ENCODE measurements at regions not wholly inside any gene's neighbourhood (a gene's known extent, or its start where the extent isn't known, plus 50 kb on each side); places are given as distances from the start of the nearest gene placed in this dataset.

- H3K4me3 Mint-ChIP-seq: no peak overlapping the region
- H3K27ac Mint-ChIP-seq: no peak overlapping the region
- no peaks in the 10 kb centered on the region for H3K36me3 Mint-ChIP-seq (ENCODE audit: low read depth)
- peaks cover 7% of the 10 kb centered on the region for H3K9me3 Mint-ChIP-seq
- no peaks in the 10 kb centered on the region for H3K27me3 Mint-ChIP-seq
- ChIA-PET POLR2A (no interaction called here), CTCF (no interaction called here)
- no peaks in the 10 kb centered on the region for H3K4me1 Mint-ChIP-seq
- no peak for DNase-seq
These were observed 407.7 kb upstream of the IRX1 start for GRCh38 chr5:3187771-3188425.

- Mint-ChIP-seq H3K9me3 (peaks cover 7% of the 10 kb centered on the region), H3K4me3 (no peak overlapping the region), H3K36me3 (ENCODE audit: low read depth) (no peaks in the 10 kb centered on the region), H3K4me1 (no peaks in the 10 kb centered on the region), H3K27me3 (no peaks in the 10 kb centered on the region), H3K27ac (no peak overlapping the region)
- POLR2A ChIA-PET: no interaction called here
- CTCF ChIA-PET: no interaction called here
- DNase-seq: no peak
These were observed 408.8 kb upstream of the IRX1 start for GRCh38 chr5:3186736-3187405.

GRCh38 chr5:3186156-3186555, 409.5 kb upstream of the IRX1 start:
- no peak for DNase-seq
- CTCF ChIA-PET: no interaction called here

GRCh38 chr5:3185488-3185887, 410.1 kb upstream of the IRX1 start:
- Mint-ChIP-seq H3K27me3 (no peaks in the 10 kb centered on the region), H3K9me3 (peaks cover 10% of the 10 kb centered on the region), H3K36me3 (ENCODE audit: low read depth) (no peaks in the 10 kb centered on the region), H3K4me3 (no peak overlapping the region), H3K4me1 (no peaks in the 10 kb centered on the region), H3K27ac (no peak overlapping the region)
- ChIA-PET CTCF (no interaction called here), POLR2A (no interaction called here)
- no peak for DNase-seq

More at GRCh38 chr5:3186156-3186555, 409.5 kb upstream of the IRX1 start:
- no peak overlapping the region for H3K4me3 Mint-ChIP-seq
- H3K9me3 Mint-ChIP-seq: peaks cover 7% of the 10 kb centered on the region
- POLR2A ChIA-PET: no interaction called here
- no peaks in the 10 kb centered on the region for H3K36me3 Mint-ChIP-seq (ENCODE audit: low read depth)
- no peaks in the 10 kb centered on the region for H3K27me3 Mint-ChIP-seq
- H3K27ac Mint-ChIP-seq: no peak overlapping the region
- no peaks in the 10 kb centered on the region for H3K4me1 Mint-ChIP-seq

- no peak for DNase-seq
- ChIA-PET POLR2A (no interaction called here), CTCF (no interaction called here)
- Mint-ChIP-seq H3K9me3 (peaks cover 10% of the 10 kb centered on the region), H3K27me3 (no peaks in the 10 kb centered on the region), H3K4me3 (no peak overlapping the region), H3K36me3 (ENCODE audit: low read depth) (no peaks in the 10 kb centered on the region), H3K27ac (no peak overlapping the region), H3K4me1 (no peaks in the 10 kb centered on the region)
These were observed 413.3 kb upstream of the IRX1 start for GRCh38 chr5:3182133-3182876.

- POLR2A ChIA-PET: no interaction called here
- no peak for DNase-seq
These were observed 414.0 kb upstream of the IRX1 start for GRCh38 chr5:3181671-3182070.

GRCh38 chr5:3180636-3181035, 415.0 kb upstream of the IRX1 start:
- no peak for DNase-seq
- Mint-ChIP-seq H3K27ac (no peak overlapping the region), H3K4me3 (no peak overlapping the region), H3K9me3 (peaks cover 10% of the 10 kb centered on the region), H3K27me3 (no peaks in the 10 kb centered on the region), H3K4me1 (no peaks in the 10 kb centered on the region), H3K36me3 (ENCODE audit: low read depth) (no peaks in the 10 kb centered on the region)
- ChIA-PET CTCF (no interaction called here), POLR2A (no interaction called here)

More at GRCh38 chr5:3181671-3182070, 414.0 kb upstream of the IRX1 start:
- no peak overlapping the region for H3K4me3 Mint-ChIP-seq
- H3K27ac Mint-ChIP-seq: no peak overlapping the region
- CTCF ChIA-PET: no interaction called here
- no peaks in the 10 kb centered on the region for H3K27me3 Mint-ChIP-seq
- no peaks in the 10 kb centered on the region for H3K4me1 Mint-ChIP-seq
- peaks cover 10% of the 10 kb centered on the region for H3K9me3 Mint-ChIP-seq
- H3K36me3 Mint-ChIP-seq (ENCODE audit: low read depth): no peaks in the 10 kb centered on the region

GRCh38 chr5:3179220-3179619, 416.4 kb upstream of the IRX1 start:
- ChIA-PET POLR2A (no interaction called here), CTCF (no interaction called here)
- no peaks in the 10 kb centered on the region for H3K4me1 Mint-ChIP-seq
- H3K4me3 Mint-ChIP-seq: no peak overlapping the region
- DNase-seq: no peak
- no peaks in the 10 kb centered on the region for H3K27me3 Mint-ChIP-seq
- peaks cover 10% of the 10 kb centered on the region for H3K9me3 Mint-ChIP-seq
- H3K27ac Mint-ChIP-seq: no peak overlapping the region
- no peaks in the 10 kb centered on the region for H3K36me3 Mint-ChIP-seq (ENCODE audit: low read depth)

- Mint-ChIP-seq H3K27me3 (no peaks in the 10 kb centered on the region), H3K9me3 (peaks cover 3% of the 10 kb centered on the region), H3K4me3 (no peak overlapping the region), H3K27ac (no peak overlapping the region), H3K4me1 (no peaks in the 10 kb centered on the region), H3K36me3 (ENCODE audit: low read depth) (no peaks in the 10 kb centered on the region)
- no peak for DNase-seq
- ChIA-PET CTCF (no interaction called here), POLR2A (no interaction called here)
These were observed 418.3 kb upstream of the IRX1 start for GRCh38 chr5:3177338-3177737.

GRCh38 chr5:3175416-3175815, 420.2 kb upstream of the IRX1 start:
- no peaks in the 10 kb centered on the region for H3K27me3 Mint-ChIP-seq
- ChIA-PET CTCF (no interaction called here), POLR2A (no interaction called here)
- no peaks in the 10 kb centered on the region for H3K4me1 Mint-ChIP-seq
- DNase-seq: no peak
- H3K4me3 Mint-ChIP-seq: no peak overlapping the region
- H3K36me3 Mint-ChIP-seq (ENCODE audit: low read depth): no peaks in the 10 kb centered on the region
- H3K27ac Mint-ChIP-seq: no peak overlapping the region
- H3K9me3 Mint-ChIP-seq: peaks cover under 1% of the 10 kb centered on the region

- Mint-ChIP-seq H3K27ac (no peak overlapping the region), H3K36me3 (ENCODE audit: low read depth) (no peaks in the 10 kb centered on the region)
These were observed 416.0 kb upstream of the IRX2 start for GRCh38 chr5:3167473-3167872.

GRCh38 chr5:3163626-3164025, 412.1 kb upstream of the IRX2 start:
- Mint-ChIP-seq H3K36me3 (ENCODE audit: low read depth) (no peaks in the 10 kb centered on the region), H3K27ac (no peak overlapping the region), H3K4me3 (no peak overlapping the region), H3K4me1 (no peaks in the 10 kb centered on the region), H3K27me3 (no peaks in the 10 kb centered on the region), H3K9me3 (peaks cover 27% of the 10 kb centered on the region)
- ChIA-PET CTCF (no interaction called here), POLR2A (no interaction called here)
- DNase-seq: no peak

More at GRCh38 chr5:3167473-3167872, 416.0 kb upstream of the IRX2 start:
- Mint-ChIP-seq H3K27me3 (no peaks in the 10 kb centered on the region), H3K4me1 (no peaks in the 10 kb centered on the region), H3K9me3 (peaks cover 14% of the 10 kb centered on the region), H3K4me3 (no peak overlapping the region)
- CTCF ChIA-PET: no interaction called here
- POLR2A ChIA-PET: no interaction called here
- no peak for DNase-seq

- H3K36me3 Mint-ChIP-seq (ENCODE audit: low read depth): no peaks in the 10 kb centered on the region
- POLR2A ChIA-PET: no interaction called here
- no peak overlapping the region for H3K27ac Mint-ChIP-seq
- no peaks in the 10 kb centered on the region for H3K4me1 Mint-ChIP-seq
- DNase-seq: no peak
- peaks cover 19% of the 10 kb centered on the region for H3K9me3 Mint-ChIP-seq
- H3K27me3 Mint-ChIP-seq: no peaks in the 10 kb centered on the region
- CTCF ChIA-PET: no interaction called here
- H3K4me3 Mint-ChIP-seq: no peak overlapping the region
These were observed 410.2 kb upstream of the IRX2 start for GRCh38 chr5:3161672-3162071.

- ChIA-PET CTCF (no interaction called here), POLR2A (no interaction called here)
- Mint-ChIP-seq H3K4me1 (no peaks in the 10 kb centered on the region), H3K4me3 (no peak overlapping the region), H3K36me3 (ENCODE audit: low read depth) (no peaks in the 10 kb centered on the region), H3K27ac (no peak overlapping the region), H3K9me3 (peaks cover 20% of the 10 kb centered on the region), H3K27me3 (no peaks in the 10 kb centered on the region)
- no peak for DNase-seq
These were observed 405.7 kb upstream of the IRX2 start for GRCh38 chr5:3157214-3157613.
